ENCODE measurements at regions not wholly inside any gene's neighbourhood (a gene's known extent, or its start where the extent isn't known, plus 50 kb on each side); places are given as distances from the start of the nearest gene placed in this dataset.

DNA sequence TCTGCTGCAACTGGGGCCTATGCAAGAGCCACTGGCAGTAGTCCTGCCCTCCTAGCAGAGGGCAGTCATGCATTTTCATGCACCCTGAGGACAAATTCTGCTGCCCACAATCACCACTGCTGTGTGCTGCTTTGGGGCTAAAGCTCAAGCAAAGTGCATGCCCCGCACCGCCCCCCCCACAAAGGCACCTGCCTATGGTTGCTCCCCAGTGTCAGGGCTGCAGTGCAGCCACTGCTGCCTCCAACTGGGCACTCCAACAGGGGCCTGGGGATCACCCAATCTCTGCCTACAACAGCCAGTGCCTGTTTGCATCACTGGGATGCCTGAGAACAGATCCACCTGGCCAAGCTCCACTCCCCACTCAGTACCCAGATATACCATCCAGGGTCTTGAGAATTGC is 417.0 kb downstream of the HTR7 start:
- CTCF ChIA-PET = no interaction called here
- ATAC-seq (no peak), DNase-seq (ENCODE audit: low spot score) (no peak)
- Mint-ChIP-seq H3K27me3 (ENCODE audit: low read depth) (no peaks in the 10 kb centered on the region), H3K27ac (no peak overlapping the region), H3K36me3 (peaks cover 4% of the 10 kb centered on the region; the same call in 1 of the 2 replicates), H3K4me1 (no peaks in the 10 kb centered on the region), H3K4me3 (no peak overlapping the region), H3K9me3 (peaks cover 33% of the 10 kb centered on the region)
- TF ChIP-seq GABPB1 (CRISPR knock-in tag; IDR thresholded peaks at IDR 0.05) (no peak), TEAD4 (CRISPR knock-in tag; IDR thresholded peaks at IDR 0.05) (no peak), ZNF416 (CRISPR knock-in tag; IDR thresholded peaks at IDR 0.05) (no peak), CREB1 (CRISPR knock-in tag; IDR thresholded peaks at IDR 0.05) (no peak), NR1H2 (CRISPR knock-in tag; IDR thresholded peaks at IDR 0.05) (no peak), TEAD1 (CRISPR knock-in tag; IDR thresholded peaks at IDR 0.05) (no peak), ZNF423 (CRISPR knock-in tag; IDR thresholded peaks at IDR 0.05) (no peak)
- TF ChIP-seq, protein P1, sequence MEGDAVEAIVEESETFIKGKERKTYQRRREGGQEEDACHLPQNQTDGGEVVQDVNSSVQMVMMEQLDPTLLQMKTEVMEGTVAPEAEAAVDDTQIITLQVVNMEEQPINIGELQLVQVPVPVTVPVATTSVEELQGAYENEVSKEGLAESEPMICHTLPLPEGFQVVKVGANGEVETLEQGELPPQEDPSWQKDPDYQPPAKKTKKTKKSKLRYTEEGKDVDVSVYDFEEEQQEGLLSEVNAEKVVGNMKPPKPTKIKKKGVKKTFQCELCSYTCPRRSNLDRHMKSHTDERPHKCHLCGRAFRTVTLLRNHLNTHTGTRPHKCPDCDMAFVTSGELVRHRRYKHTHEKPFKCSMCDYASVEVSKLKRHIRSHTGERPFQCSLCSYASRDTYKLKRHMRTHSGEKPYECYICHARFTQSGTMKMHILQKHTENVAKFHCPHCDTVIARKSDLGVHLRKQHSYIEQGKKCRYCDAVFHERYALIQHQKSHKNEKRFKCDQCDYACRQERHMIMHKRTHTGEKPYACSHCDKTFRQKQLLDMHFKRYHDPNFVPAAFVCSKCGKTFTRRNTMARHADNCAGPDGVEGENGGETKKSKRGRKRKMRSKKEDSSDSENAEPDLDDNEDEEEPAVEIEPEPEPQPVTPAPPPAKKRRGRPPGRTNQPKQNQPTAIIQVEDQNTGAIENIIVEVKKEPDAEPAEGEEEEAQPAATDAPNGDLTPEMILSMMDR (IDR thresholded peaks at IDR 0.05) = no peak
- TF ChIP-seq, protein P2, sequence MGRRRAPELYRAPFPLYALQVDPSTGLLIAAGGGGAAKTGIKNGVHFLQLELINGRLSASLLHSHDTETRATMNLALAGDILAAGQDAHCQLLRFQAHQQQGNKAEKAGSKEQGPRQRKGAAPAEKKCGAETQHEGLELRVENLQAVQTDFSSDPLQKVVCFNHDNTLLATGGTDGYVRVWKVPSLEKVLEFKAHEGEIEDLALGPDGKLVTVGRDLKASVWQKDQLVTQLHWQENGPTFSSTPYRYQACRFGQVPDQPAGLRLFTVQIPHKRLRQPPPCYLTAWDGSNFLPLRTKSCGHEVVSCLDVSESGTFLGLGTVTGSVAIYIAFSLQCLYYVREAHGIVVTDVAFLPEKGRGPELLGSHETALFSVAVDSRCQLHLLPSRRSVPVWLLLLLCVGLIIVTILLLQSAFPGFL (CRISPR knock-in tag; IDR thresholded peaks at IDR 0.05; ENCODE audit: borderline replicate concordance) = no peak
- TF ChIP-seq, protein P3, sequence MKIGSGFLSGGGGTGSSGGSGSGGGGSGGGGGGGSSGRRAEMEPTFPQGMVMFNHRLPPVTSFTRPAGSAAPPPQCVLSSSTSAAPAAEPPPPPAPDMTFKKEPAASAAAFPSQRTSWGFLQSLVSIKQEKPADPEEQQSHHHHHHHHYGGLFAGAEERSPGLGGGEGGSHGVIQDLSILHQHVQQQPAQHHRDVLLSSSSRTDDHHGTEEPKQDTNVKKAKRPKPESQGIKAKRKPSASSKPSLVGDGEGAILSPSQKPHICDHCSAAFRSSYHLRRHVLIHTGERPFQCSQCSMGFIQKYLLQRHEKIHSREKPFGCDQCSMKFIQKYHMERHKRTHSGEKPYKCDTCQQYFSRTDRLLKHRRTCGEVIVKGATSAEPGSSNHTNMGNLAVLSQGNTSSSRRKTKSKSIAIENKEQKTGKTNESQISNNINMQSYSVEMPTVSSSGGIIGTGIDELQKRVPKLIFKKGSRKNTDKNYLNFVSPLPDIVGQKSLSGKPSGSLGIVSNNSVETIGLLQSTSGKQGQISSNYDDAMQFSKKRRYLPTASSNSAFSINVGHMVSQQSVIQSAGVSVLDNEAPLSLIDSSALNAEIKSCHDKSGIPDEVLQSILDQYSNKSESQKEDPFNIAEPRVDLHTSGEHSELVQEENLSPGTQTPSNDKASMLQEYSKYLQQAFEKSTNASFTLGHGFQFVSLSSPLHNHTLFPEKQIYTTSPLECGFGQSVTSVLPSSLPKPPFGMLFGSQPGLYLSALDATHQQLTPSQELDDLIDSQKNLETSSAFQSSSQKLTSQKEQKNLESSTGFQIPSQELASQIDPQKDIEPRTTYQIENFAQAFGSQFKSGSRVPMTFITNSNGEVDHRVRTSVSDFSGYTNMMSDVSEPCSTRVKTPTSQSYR (CRISPR knock-in tag; IDR thresholded peaks at IDR 0.05) = no peak
- TF ChIP-seq, protein P4, sequence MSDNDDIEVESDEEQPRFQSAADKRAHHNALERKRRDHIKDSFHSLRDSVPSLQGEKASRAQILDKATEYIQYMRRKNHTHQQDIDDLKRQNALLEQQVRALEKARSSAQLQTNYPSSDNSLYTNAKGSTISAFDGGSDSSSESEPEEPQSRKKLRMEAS (CRISPR knock-in tag; IDR thresholded peaks at IDR 0.05) = no peak
- POLR2A ChIA-PET = no interaction called here

DNA sequence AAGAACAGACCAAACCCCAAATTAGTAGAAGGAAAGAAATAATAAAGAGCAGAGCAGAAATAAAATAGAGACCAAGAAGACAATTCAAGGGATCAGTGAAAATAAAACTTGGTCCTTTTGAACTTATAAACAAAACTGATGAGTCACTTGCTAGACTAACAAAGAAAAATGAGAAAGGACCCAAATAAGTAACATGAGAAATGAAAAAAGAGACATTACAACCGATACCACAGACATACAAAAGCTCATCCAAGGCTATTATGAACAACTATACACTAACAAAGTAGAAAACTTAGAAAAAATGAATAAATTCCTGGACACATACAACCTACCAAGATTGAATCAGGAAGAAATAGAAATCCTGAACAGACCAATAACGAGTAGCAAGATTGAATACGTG is 414.5 kb downstream of the HTR7 start:
- ATAC-seq = no peak
- Mint-ChIP-seq H3K9me3 (peaks cover 47% of the 10 kb centered on the region), H3K27ac (no peak overlapping the region), H3K27me3 (ENCODE audit: low read depth) (no peaks in the 10 kb centered on the region), H3K4me3 (no peak overlapping the region), H3K36me3 (peaks cover 4% of the 10 kb centered on the region; the same call in 1 of the 2 replicates), H3K4me1 (no peaks in the 10 kb centered on the region)
- TF ChIP-seq ATF1 (CRISPR knock-in tag; IDR thresholded peaks at IDR 0.05) (no peak), ZNF671 (CRISPR knock-in tag; IDR thresholded peaks at IDR 0.05) (no peak), GABPB1 (CRISPR knock-in tag; IDR thresholded peaks at IDR 0.05) (no peak), JAZF1 (CRISPR knock-in tag; IDR thresholded peaks at IDR 0.05) (no peak), FOXP1 (CRISPR knock-in tag; IDR thresholded peaks at IDR 0.05; ENCODE audit: borderline replicate concordance) (no peak), EMX1 (CRISPR knock-in tag; IDR thresholded peaks at IDR 0.05) (no peak), GRHL2 (CRISPR knock-in tag; IDR thresholded peaks at IDR 0.05; ENCODE audit: insufficient replicate concordance, severe bottlenecking) (no peak)
- TF ChIP-seq, protein P5, sequence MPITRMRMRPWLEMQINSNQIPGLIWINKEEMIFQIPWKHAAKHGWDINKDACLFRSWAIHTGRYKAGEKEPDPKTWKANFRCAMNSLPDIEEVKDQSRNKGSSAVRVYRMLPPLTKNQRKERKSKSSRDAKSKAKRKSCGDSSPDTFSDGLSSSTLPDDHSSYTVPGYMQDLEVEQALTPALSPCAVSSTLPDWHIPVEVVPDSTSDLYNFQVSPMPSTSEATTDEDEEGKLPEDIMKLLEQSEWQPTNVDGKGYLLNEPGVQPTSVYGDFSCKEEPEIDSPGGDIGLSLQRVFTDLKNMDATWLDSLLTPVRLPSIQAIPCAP (CRISPR knock-in tag; IDR thresholded peaks at IDR 0.05) = no peak
- TF ChIP-seq, protein P6, sequence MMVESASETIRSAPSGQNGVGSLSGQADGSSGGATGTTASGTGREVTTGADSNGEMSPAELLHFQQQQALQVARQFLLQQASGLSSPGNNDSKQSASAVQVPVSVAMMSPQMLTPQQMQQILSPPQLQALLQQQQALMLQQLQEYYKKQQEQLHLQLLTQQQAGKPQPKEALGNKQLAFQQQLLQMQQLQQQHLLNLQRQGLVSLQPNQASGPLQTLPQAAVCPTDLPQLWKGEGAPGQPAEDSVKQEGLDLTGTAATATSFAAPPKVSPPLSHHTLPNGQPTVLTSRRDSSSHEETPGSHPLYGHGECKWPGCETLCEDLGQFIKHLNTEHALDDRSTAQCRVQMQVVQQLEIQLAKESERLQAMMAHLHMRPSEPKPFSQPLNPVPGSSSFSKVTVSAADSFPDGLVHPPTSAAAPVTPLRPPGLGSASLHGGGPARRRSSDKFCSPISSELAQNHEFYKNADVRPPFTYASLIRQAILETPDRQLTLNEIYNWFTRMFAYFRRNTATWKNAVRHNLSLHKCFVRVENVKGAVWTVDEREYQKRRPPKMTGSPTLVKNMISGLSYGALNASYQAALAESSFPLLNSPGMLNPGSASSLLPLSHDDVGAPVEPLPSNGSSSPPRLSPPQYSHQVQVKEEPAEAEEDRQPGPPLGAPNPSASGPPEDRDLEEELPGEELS (CRISPR knock-in tag; IDR thresholded peaks at IDR 0.05) = no peak
- TF ChIP-seq, protein P2 (CRISPR knock-in tag; IDR thresholded peaks at IDR 0.05; ENCODE audit: borderline replicate concordance) = no peak
- POLR2A ChIA-PET = no interaction called here
- CTCF ChIA-PET = no interaction called here
- no peak for DNase-seq (ENCODE audit: low spot score)

Data from WTC11 (cell line).